HG02678 (cell line): ENCODE measurements at regions not wholly inside any gene's neighbourhood (a gene's known extent, or its start where the extent isn't known, plus 50 kb on each side); places are given as distances from the start of the nearest gene placed in this dataset.
"Not testable (repeated sequence)": the region's sequence is repeated elsewhere in the genome, so short reads cannot be mapped to it uniquely, and the experiment has no call there.

Experiments used
- ATAC-seq: cut with Tn5 transposase; IDR thresholded peaks from one replicate; pipeline ENCODE4 v1.9.1; 2021; ENCODE audit warnings: mild to moderate bottlenecking, moderate library complexity; ENCODE audit not compliant: unreplicated experiment

DNA sequence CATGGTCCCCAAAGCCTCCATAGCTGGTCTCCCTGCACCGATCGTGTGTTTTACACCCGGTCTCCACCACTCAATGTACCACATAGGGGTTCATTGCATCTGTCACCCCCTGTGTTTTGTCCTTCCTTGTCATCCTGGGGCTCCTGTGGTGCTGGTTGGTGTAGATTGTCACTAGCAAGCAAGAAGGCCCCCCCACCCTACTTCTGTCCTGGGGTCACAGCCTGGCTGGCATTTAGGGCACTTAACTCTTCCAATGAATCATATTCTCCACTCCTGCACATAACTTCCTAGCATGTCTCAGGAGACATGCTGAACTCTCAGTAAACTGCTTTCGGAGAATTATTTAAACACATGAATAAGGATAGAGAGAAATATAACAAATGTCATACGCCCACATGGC, 161.4 kb downstream of the BCL2L11 start:
- ATAC-seq = not testable (repeated sequence)

DNA sequence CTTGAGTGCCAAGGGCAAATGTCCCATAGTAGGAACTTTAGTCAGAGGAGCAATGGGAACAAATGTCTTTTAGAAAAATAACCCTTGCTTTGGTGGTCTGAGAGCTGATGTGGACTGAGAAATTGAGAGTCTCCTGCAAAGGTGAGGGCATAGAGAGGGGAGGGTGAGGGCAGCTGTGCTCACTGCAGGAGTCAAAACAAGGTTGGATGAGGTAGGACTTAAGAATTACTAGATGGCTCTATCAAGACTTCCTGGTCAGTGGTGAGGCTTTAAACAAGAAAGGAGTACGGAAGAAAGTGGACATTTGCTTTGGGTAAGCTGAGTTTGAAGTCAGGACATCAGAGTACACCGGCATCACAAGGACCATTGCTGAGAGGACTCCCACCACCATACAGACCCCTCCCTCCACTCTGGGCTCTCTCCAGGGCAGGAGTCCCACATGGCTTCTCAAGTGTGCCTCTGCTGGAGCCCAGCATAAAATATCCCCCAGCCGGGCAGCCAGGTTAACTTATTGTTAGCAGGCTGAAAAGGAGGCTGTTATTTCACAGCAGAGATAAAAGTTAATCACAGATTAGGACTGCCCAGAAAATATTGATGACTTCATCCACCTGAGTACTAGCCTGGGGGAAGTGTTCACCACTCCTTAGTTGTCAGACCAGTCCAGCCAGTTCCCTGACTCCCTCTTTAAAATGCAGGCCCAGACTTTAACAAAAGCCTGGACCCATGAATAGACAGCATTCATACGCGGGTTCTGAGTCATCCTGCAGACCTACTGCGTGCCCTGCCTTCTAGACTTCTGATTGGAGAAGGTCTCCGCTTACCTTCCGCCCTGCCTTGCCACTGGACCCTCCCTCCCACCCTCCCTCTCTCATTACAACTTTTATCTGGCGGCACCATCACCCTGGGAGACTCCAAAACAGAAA, 167.2 kb downstream of the BCL2L11 start:
- ATAC-seq = not testable (repeated sequence)

DNA sequence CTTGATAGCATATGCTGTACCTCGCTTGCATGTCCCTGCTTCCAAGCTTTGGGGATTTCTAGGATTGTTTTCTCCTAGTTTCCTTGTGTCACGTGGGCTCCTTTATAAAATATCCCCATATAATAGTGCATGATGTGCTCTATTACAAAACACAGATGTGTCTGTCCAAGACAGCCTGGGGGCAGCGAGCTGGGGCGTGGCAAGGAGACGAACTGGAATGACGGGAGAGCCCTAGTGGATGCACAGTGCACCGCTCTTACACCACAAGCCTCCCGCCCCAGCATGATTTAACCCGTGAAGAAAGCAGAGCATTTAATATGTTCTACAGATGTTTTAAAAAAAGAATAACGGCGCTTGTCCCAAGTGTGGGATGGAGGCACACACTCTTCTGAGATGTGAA, 169.7 kb downstream of the BCL2L11 start:
- not testable (repeated sequence) for ATAC-seq

DNA sequence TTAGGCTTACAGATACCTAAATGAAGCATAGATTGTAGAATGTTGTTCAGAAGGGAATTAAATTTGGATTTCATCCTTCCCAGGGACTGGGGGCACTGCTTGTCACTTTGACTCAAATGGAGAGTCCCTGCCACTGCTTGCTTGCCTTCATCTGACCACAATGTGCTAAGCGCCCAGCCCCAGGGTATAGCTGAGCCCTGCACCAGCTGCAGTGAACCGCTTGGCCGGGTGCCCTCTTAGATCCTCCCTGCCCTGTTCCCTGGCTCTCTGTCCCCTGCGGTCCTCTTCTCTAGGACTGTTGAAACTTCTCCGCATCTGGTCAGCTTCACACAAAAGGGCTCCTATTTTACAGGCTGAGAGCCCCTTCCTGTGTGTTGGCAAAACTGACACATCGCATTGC, 170.9 kb downstream of the BCL2L11 start:
- ATAC-seq = not testable (repeated sequence)

DNA sequence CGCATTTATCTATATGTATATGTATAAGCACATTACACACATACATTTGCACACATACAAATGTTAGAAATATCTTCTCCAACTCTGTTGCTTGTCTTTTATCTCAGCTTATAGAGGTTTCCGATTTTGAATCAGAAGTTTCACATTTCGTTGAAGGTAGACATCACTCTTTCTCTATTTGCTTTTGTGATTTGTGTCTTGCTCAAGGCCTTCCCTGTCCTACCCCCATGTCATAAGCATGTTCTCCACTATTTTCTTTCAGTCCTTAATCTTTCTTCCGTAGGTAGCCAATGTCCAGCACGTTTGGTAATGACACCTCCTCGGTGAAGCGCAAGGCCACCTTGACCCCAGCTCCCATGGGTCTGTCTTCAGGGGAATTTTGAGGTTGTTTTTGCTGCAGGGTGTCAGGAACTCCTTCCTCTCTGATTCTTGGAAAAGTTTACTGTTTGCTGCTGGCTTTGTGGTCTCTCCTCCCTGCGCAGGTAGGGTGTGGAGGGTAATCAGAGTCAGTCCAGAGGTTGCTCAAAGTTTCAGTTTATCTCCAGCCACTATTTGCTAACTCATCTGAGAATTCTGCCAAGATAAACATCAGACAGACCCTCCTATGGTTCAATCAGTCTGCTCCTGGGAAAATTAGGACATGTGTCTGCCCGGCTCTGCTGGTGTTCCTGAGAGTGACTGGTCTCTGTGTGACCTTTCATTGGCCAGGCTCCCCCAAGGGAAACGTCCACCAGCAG, 171.7 kb downstream of the BCL2L11 start:
- not testable (repeated sequence) for ATAC-seq

DNA sequence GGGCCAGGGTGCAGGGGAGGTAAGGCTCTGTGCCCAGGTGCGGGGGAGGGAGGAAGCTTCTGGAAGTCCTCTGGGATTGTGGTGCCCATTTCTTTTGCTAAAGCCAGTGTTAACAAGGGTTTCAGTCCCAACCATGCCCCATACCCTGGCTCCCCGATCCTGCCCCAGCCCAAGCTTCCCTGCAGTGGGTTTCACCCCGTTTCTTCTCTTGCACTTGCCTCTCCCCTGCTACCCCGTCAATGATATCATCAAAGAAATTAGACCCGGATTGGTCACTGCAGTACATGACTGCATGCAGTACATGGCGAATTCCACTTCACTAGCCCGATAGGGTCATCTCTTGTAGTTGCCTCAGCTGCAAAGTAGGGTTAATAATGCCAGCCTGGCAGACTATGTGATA, 174.0 kb downstream of the BCL2L11 start:
- ATAC-seq = not testable (repeated sequence)

DNA sequence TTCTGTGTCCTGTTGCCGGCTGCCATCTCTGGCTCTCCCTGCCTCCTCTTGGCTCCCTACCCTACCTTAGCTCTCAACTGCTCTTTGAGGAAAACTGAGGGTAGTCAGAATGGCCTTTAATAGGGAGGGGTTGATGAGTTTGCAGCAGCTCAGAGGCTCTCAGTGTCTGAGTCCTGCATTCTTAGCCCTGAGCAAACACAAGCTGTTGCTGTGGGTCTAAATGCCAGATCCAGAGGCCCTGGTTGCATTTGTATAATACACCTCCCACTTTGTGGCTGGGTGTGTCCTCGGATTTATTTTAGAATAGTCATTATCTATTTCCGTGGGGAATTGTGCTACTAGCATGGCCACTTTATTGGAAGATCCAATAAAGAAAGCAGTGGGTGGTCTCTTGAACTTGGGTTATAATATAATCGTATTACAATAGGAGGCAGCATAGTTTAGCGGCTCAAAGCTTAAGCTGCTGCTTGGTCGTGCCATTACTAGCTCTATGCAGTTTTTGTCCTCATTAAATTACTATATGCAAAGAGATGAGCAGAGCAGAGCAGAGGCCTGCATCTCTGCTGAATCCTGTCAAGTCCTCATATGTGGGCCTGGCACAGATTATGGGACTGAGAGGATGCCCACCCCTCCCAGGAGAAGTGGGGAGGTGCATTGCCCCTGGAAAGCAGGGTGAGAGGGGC, 175.5 kb downstream of the BCL2L11 start:
- ATAC-seq = not testable (repeated sequence)

DNA sequence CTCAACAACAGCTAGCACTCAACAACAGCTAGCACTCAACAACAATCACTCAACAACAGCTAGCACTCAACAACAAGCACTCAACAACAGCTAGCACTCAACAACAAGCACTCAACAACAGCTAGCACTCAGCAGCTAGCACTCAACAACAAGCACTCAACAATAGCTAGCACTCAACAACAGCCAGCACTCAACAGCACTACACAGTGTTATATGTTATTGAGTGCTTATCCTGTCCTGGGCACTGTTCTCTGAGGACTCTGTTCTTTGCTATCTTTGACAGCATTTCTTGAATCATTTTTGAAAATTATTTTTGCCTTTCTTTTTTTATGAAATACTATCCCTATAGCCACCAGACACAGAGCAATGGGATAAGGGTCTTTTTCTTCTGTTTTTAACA, 176.4 kb downstream of the BCL2L11 start:
- not testable (repeated sequence) for ATAC-seq

DNA sequence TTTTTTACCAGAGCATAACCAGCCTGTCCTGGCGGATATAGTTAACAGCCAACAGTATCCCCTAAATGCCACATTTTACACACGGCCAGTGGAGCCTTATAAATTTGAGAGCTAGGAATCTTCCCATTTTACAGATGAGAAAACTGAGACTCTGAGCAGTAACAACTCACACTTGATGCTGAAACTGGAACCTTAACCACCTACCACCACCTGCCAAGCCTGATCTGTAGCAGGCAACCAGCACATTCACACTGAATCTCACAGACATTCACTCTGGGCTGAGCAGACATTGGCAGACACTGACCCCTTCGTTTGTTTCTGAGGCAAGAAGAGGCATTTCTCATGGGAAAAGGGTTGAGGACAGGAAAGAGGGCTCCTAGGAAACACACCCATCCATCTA, 178.2 kb downstream of the BCL2L11 start:
- not testable (repeated sequence) for ATAC-seq

DNA sequence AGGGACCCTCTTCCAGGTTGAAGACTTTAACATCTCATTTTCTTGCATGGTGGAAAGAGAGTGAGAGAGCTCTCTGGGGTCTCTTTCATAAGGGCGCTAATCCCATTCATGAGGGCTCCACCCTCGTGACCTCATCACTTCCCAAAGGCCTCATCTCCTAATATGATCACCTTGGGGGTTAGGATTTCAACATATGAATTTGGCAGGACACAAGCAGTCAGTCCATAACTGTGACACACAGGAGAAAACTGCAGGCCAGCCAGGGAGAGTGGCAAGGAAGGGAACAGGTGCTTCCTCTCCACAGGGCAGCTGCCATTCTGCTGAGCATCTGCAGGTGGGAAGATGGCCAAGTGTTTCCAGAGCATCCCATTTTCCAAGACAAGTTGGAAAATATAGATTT, 178.9 kb downstream of the BCL2L11 start:
- not testable (repeated sequence) for ATAC-seq

DNA sequence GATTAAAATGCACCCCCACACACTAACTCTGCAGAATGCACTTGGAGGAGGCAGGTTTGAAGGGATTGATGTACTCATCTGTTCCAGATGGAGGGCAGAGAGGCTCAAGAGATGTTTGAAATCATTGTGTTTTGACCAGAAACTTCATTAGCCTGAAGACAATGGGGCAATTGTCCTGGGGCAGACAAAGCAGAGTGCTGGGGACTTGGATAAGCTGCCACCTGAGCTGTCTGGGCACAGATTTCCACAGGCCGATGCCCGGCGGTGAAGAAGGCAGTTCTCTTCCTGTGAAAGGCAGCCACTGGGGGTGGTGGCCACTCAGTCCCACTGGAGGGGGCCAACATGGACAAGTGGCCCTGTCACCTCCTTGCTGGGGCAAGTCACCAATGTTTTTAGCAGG, 181.0 kb downstream of the BCL2L11 start:
- not testable (repeated sequence) for ATAC-seq

DNA sequence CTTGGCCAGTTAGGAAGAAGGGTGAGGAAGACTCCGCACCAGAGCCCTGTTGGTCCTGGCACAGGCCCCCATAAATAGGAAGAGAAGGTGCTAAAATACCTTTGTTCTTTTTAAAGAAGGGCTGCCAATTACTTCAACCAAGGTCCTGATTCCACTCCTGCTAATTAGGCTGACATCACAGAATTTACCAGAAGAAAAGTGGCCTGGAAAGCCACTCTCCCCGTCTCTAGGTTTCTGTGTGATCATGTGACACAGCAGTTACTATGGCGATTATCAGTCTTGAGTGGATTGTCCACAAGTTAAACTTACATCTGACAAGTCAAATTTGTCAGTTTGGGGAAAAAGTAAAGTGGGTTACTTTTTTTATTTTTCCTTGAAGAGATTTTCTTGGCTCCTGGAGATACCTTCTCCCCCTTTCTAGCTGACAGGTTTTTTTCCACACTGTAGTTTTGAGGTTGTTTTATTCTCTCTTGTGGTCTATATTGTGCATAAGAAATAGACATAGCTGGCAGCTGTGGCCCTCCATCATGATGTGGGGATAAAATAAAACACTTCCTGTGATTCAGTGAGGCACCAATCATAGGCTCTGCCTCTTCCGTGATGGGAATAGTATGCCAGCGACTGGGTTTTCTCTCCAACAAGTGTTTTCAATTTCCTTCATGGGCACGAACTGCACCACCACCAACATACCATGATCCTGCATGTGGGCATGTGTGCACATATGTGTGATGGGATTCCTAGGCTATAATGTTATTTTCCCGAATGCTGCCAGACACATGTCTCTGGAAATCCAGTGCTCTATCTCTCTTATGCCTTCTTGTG, 181.9 kb downstream of the BCL2L11 start:
- ATAC-seq = not testable (repeated sequence)

DNA sequence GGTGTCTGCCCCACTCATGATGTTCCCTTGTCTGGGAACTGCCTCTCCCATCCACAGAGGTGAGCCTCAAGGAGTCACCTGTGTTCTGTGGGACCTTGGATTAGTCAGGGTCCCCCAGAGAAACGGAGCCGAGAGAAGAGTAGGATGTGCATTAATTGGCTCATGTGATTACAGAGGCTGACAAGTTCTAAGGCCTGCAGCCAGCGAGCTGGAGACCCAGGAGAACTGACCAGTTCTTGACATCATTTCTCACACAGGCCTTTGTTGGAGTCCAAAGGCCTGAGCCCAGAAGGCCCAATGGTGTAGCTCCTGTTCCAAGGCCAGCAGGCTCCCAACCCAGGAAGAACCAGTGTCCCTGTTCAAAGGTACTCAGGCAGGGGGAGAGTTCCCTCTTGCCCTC, 186.6 kb downstream of the BCL2L11 start:
- ATAC-seq = not testable (repeated sequence)

DNA sequence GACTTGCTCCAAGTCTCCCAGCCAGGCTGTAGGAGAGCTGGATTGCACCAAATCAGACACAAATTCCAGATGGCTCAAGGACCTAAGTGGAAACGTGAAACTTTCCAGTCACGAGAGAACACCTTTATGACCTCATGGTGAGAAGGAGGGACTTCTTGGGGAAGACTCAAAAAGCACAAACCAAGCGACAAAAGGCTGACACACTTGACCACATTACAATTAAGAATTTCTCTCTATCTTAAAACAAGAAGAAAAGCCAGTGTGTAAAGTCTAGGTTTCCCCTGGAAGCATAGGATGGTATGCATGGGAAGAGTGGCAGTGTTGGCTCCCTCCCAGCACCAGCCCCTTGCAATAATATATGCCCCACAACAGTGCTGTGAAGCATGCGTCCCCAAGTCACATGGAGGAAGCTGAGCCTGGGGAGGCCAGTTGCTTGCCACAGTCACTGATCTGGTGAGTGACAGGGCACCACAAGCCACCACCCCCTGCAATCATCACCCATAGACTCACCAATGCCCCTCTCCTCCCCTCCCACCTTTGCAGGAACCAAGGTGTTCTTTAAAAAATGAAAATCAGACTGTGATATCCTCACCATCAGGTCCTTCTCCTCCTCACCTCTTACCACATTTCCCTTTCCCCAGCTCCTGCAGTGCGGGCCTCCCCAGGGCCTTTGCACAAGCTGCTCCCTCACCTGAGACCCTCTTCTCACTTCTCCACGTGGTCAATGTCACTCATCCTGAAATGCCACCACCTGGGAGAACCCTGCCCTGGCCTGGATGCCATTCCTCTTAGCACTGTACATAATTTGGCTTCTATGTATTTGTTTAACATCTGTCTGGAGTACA, 188.7 kb downstream of the BCL2L11 start:
- not testable (repeated sequence) for ATAC-seq

DNA sequence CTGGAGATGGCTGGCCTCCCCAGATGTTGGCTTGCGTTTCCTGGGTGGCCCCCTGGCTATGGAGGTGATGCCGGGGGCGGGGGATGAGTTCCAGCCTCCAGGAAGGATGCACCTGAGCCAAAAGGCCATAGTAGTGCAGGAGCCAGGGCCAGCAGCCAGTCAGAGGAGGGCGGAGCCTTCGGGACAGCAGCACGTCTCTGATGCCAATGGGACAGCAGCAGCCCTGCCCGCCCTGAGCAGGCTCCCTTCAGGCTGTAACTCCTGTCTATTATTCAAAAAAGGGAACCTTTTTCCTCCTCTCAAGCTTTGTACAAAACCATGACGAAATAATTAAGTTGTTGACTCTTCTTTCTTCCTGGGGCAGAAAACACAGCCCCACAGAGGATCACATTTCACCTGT, 189.7 kb downstream of the BCL2L11 start:
- ATAC-seq = not testable (repeated sequence)

DNA sequence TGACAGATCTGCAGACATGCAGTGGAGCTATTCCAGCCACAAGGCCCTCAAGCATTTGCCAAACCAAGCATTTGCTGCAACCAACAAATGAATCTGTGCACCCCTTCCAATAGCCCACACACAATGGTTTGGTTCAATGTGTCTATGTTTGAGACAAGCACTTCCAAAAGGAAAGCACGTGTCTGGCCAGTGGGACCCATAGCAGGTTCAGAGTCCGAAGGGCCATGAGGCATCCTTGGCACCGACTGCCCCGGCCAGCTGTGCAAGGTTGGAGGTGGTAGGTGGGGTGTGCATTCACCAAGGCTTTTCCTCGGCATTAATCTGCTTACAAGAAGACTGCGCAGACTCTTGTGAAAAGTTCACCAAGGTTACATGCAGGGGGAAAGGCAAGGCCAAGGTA, 190.9 kb downstream of the BCL2L11 start:
- ATAC-seq = not testable (repeated sequence)

DNA sequence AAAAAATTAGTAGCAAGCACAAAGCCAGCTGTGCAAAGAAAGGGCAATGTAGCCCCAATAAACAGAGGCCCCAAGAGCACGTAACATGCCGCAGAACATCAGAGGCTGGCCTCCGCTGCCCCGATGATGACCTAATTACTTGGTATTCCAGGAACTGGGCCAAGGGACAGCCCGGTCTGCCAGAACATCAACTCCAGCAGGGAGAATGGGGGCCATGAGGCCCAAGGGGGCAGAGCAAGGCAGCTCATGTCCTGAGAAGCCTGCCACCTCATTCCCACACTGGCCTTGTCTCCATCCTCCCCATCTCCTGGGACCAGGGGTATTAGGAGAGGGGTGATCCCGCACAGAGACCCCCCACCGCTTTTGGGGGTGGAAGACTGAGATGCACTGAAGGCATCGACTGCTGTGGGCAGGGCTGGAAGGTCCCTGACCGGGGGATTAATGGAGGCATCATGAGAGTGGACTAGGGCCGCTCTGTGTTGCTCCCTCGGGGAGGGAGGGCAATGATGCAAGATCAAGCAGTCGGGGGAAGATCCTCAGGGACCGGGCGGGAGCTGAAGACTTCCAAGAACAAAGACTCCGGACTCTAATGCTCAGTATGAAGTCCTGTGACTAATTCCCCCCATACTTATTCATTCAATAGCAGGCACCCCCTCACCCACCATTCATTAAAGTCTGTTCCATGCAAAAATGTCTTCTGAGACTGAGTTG, 192.3 kb downstream of the BCL2L11 start:
- ATAC-seq = not testable (repeated sequence)

DNA sequence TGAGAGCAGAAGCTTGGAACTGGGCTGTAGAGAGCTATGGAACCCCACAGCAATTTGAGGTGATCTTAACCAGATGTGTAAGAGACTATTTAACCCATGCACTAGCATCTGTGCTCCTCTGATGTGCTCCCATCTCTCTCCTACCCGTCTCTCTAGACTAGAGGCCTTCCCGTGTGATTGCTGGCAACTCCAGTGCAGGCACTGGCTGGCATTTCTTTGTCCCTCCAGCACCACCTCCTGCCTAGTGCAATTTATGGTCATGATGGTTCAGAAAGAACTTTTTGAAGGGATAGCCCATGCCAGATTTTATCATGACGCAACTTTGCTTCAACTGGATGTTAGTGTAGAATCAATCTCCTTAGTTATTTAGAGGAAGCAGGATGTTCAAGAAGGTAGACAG, 193.0 kb downstream of the BCL2L11 start:
- ATAC-seq = not testable (repeated sequence)
